H9 (cell line): ENCODE measurements at regions not wholly inside any gene's neighbourhood (a gene's known extent, or its start where the extent isn't known, plus 50 kb on each side); places are given as distances from the start of the nearest gene placed in this dataset.

ENCODE experiments used
- DNase-seq: peaks from one replicate; pipeline ENCODE4 v3.0.0-alpha.2; 2017
- H2AFZ ChIP-seq: one replicate; pipeline ENCODE4 v1.6.1; 2013; ENCODE audit warnings: mild to moderate bottlenecking, low read length, control low read depth, moderate library complexity
- H2AK5ac ChIP-seq: 2 replicates; pipeline ENCODE4 v1.6.1; 2013; ENCODE audit warnings: low read length, control low read depth, mixed read lengths; ENCODE audit not compliant: insufficient read length
- H2BK120ac ChIP-seq: one replicate; pipeline ENCODE4 v1.6.1; 2013; ENCODE audit warnings: low read depth, mild to moderate bottlenecking, low read length, control low read depth, inconsistent platforms; ENCODE audit not compliant: poor library complexity, severe bottlenecking
- H2BK12ac ChIP-seq: 2 replicates; pipeline ENCODE4 v1.6.1; 2013; ENCODE audit warnings: low read length, control low read depth, mixed read lengths, low read depth; ENCODE audit not compliant: insufficient read length
- H2BK15ac ChIP-seq: 2 replicates; pipeline ENCODE4 v1.6.1; 2013; ENCODE audit warnings: low read depth, low read length, control low read depth
- H2BK20ac ChIP-seq: one replicate; pipeline ENCODE4 v1.6.1; 2013; ENCODE audit warnings: low read depth, mild to moderate bottlenecking, low read length, control low read depth, inconsistent platforms; ENCODE audit not compliant: poor library complexity, severe bottlenecking
- H2BK5ac ChIP-seq: 2 replicates; pipeline ENCODE4 v1.6.1; 2013; ENCODE audit warnings: low read length, control low read depth, mixed read lengths; ENCODE audit not compliant: insufficient read length
- H3K14ac ChIP-seq: 2 replicates; pipeline ENCODE4 v1.6.1; 2013; ENCODE audit warnings: low read length, control low read depth; ENCODE audit not compliant: insufficient read depth
- H3K18ac ChIP-seq: 2 replicates; pipeline ENCODE4 v1.6.1; 2013; ENCODE audit warnings: low read depth, mild to moderate bottlenecking, mixed read lengths, low read length, control low read depth; ENCODE audit not compliant: insufficient read length
- H3K23ac ChIP-seq: 2 replicates; pipeline ENCODE4 v1.6.1; 2013; ENCODE audit warnings: low read length, control low read depth, mixed read lengths, low read depth; ENCODE audit not compliant: insufficient read length
- H3K23me2 ChIP-seq: 2 replicates; pipeline ENCODE4 v1.6.1; 2013; ENCODE audit warnings: low read depth, mild to moderate bottlenecking, mixed read lengths, low read length, control low read depth; ENCODE audit not compliant: insufficient read length, poor library complexity, severe bottlenecking
- H3K27ac ChIP-seq: 2 replicates; pipeline ENCODE4 v1.5.1; 2013; ENCODE audit warnings: low read length, control low read depth, mixed read lengths, low read depth; ENCODE audit not compliant: insufficient read length
- H3K27me3 ChIP-seq: 2 replicates; pipeline ENCODE4 v1.6.1; 2013; ENCODE audit warnings: low read length, control low read depth, inconsistent platforms; ENCODE audit not compliant: insufficient read depth
- H3K4ac ChIP-seq: 2 replicates; pipeline ENCODE4 v1.6.1; 2013; ENCODE audit warnings: low read depth, mild to moderate bottlenecking, control low read depth, inconsistent platforms, low read length, moderate library complexity
- H3K4me1 ChIP-seq: 2 replicates; pipeline ENCODE4 v1.6.1; 2013; ENCODE audit warnings: low read length, control low read depth, inconsistent platforms; ENCODE audit not compliant: insufficient read depth
- H3K4me2 ChIP-seq: 2 replicates; pipeline ENCODE4 v1.6.1; 2013; ENCODE audit warnings: low read length, control low read depth, mixed read lengths; ENCODE audit not compliant: insufficient read length, insufficient read depth
- H3K56ac ChIP-seq: 2 replicates; pipeline ENCODE4 v1.6.1; 2013; ENCODE audit warnings: low read depth, mild to moderate bottlenecking, mixed read lengths, low read length, control low read depth; ENCODE audit not compliant: insufficient read length
- H3K79me1 ChIP-seq: 2 replicates; pipeline ENCODE4 v1.6.1; 2013; ENCODE audit warnings: low read depth, mild to moderate bottlenecking, moderate library complexity, low read length, control low read depth, inconsistent platforms; ENCODE audit not compliant: insufficient read depth, poor library complexity, severe bottlenecking
- H3K79me2 ChIP-seq: 2 replicates; pipeline ENCODE4 v1.6.1; 2013; ENCODE audit warnings: low read length, control low read depth, inconsistent platforms; ENCODE audit not compliant: insufficient read depth
- H3K9ac ChIP-seq: 2 replicates; pipeline ENCODE4 v1.6.1; 2013; ENCODE audit warnings: low read length, control low read depth, mixed read lengths; ENCODE audit not compliant: insufficient read length; ENCODE audit errors: extremely low read depth
- H3K9me3 ChIP-seq: one replicate; pipeline ENCODE4 v1.6.1; 2013; ENCODE audit warnings: low read depth, low read length, inconsistent platforms; ENCODE audit not compliant: control insufficient read depth
- H3T11ph ChIP-seq: one replicate; pipeline ENCODE4 v1.6.1; 2013; ENCODE audit warnings: mild to moderate bottlenecking, low read length, control low read depth, inconsistent platforms
- H4K20me1 ChIP-seq: one replicate; pipeline ENCODE4 v1.6.1; 2013; ENCODE audit not compliant: control insufficient read depth, insufficient read length, insufficient read depth
- H4K5ac ChIP-seq: 2 replicates; pipeline ENCODE4 v1.6.1; 2013; ENCODE audit warnings: low read depth, mild to moderate bottlenecking, mixed read lengths, low read length, control low read depth; ENCODE audit not compliant: insufficient read length
- H4K8ac ChIP-seq: replicated peaks from 2 replicates; pipeline ENCODE4 v1.6.1; 2013; ENCODE audit warnings: low read length, control low read depth, mixed read lengths, low read depth; ENCODE audit not compliant: insufficient read length
- H4K91ac ChIP-seq: 2 replicates; pipeline ENCODE4 v1.6.1; 2013; ENCODE audit warnings: low read depth, mild to moderate bottlenecking, moderate library complexity, mixed read lengths, low read length, control low read depth; ENCODE audit not compliant: insufficient read length
- H3K27ac Mint-ChIP-seq, 3 experiments: 2 replicates in 2 of 3; 3 replicates in 1 of 3; pipeline ENCODE4 v1.8.0; 2020 to 2021; ENCODE audit warnings: mixed read lengths in 3 of 3, mild to moderate bottlenecking in 1 of 3, moderate library complexity in 1 of 3
- H3K27me3 Mint-ChIP-seq: 2 replicates; pipeline ENCODE4 v1.8.0; 2021; ENCODE audit warnings: low read depth, mild to moderate bottlenecking, moderate library complexity, mixed read lengths
- H3K36me3 Mint-ChIP-seq, 3 experiments: 2 replicates in 2 of 3; 3 replicates in 1 of 3; pipeline ENCODE4 v1.8.0; 2020 to 2021; ENCODE audit warnings: low read depth in 3 of 3, mixed read lengths in 3 of 3; ENCODE audit not compliant: insufficient read depth in 1 of 3
- H3K4me1 Mint-ChIP-seq, 2 experiments: 2 replicates each; pipeline ENCODE4 v1.8.0; 2020; ENCODE audit warnings: mixed read lengths in 2 of 2
- H3K4me3 Mint-ChIP-seq, 2 experiments: 2 replicates in 1 of 2; 3 replicates in 1 of 2; pipeline ENCODE4 v1.8.0; 2020 to 2021; ENCODE audit warnings: mild to moderate bottlenecking in 2 of 2, mixed read lengths in 2 of 2, moderate library complexity in 1 of 2
- H3K9me3 Mint-ChIP-seq, 2 experiments: 2 replicates in 1 of 2; 3 replicates in 1 of 2; pipeline ENCODE4 v1.8.0; 2020; ENCODE audit warnings: mild to moderate bottlenecking in 2 of 2, mixed read lengths in 2 of 2, moderate library complexity in 1 of 2
- CTCF ChIP-seq: fragments of 200-600 bp; sonication (generic); conservative IDR thresholded peaks from 3 replicates; pipeline ENCODE4 v1.8.0; 2021; ENCODE audit warnings: antibody characterized with exemption, mild to moderate bottlenecking
- WGBS: extraction: QIAGEN DNeasy Blood & Tissue Kit; methylation state at CpG from one replicate; pipeline ENCODE4 v1.1.7; 2013; ENCODE audit warnings: missing lambda C conversion rate, low lambda C conversion rate, mixed read lengths; ENCODE audit not compliant: insufficient read length; ENCODE audit errors: extremely low coverage; 5-methylcytosine and 5-hydroxymethylcytosine counted together

DNA sequence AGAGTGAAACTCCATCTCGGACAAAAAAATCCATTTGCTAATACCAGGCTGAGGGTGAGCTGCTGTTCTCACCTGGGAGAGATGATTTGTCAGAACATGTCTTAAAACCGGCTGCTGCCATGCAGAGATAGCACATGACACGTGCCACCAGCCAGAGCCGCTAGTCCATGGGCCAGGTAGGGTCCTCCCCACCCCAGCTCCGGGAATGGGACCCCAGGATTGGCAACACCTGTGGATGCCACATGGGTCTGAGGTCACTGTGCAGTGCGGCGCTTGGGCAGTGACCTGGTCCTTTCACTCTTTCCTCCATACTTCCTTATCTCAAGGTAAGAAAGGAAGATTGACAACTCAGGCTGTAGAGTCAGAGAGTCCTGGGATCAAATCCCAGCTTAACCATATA is 393.3 kb upstream of the TNRC6C start:
- H2BK15ac ChIP-seq = no peak overlapping the region
- no peak overlapping the region for H2BK12ac ChIP-seq
- H3K27me3 ChIP-seq = no peaks in the 10 kb centered on the region
- no peaks in the 10 kb centered on the region for H3K79me2 ChIP-seq
- no CpG with 5 or more reads among the region's 7 CpGs for WGBS
- Mint-ChIP-seq H3K4me1 (no peaks in the 10 kb centered on the region), H3K36me3 (peaks cover 0 to 3% (median 0%) of the 10 kb centered on the region in 3 experiments; a peak in 2 of 7 replicates), H3K27ac (no peak overlapping the region), H3K9me3 (no peaks in the 10 kb centered on the region; a peak in 1 of 5 replicates), H3K4me3 (no peak overlapping the region), H3K27me3 (peaks cover 28% of the 10 kb centered on the region)
- no peak for DNase-seq
- no peak overlapping the region for H2BK5ac ChIP-seq
- no peak overlapping the region for H2AFZ ChIP-seq
- no peak overlapping the region for H4K8ac ChIP-seq
- no peak for TF ChIP-seq CTCF
- no peak overlapping the region for H2BK20ac ChIP-seq
- no peak overlapping the region for H2BK120ac ChIP-seq
- no peak overlapping the region for H3K4ac ChIP-seq
- H3K23me2 ChIP-seq = no peaks in the 10 kb centered on the region
- H3T11ph ChIP-seq = no peak overlapping the region
- no peak overlapping the region for H4K5ac ChIP-seq
- no peak overlapping the region for H3K14ac ChIP-seq
- no peaks in the 10 kb centered on the region for H4K20me1 ChIP-seq
- no peak overlapping the region for H2AK5ac ChIP-seq
- H3K9ac ChIP-seq = no peak overlapping the region
- H3K23ac ChIP-seq = no peak overlapping the region
- H3K27ac ChIP-seq = no peak overlapping the region
- no peak overlapping the region for H3K4me2 ChIP-seq
- no peak overlapping the region for H3K18ac ChIP-seq
- no peaks in the 10 kb centered on the region for H3K4me1 ChIP-seq
- H4K91ac ChIP-seq = no peak overlapping the region
- H3K56ac ChIP-seq = no peak overlapping the region
- H3K9me3 ChIP-seq = no peaks in the 10 kb centered on the region
- no peaks in the 10 kb centered on the region for H3K79me1 ChIP-seq
